Stimulated activated CD4-positive, alpha-beta T cell treated with anti-CD3 and anti-CD28 coated beads, Interleukin-15, amount 100 ng/mL, for 1 hour (primary cell): ENCODE measurements at regions not wholly inside any gene's neighbourhood (a gene's known extent, or its start where the extent isn't known, plus 50 kb on each side); places are given as distances from the start of the nearest gene placed in this dataset.

Experiments used
- DNase-seq, 2 donors: peaks; one replicate each; pipeline ENCODE4 v3.0.0-alpha.2; 2020; ENCODE audit warnings: low read depth in 1 of 2, low spot score in 1 of 2

DNA sequence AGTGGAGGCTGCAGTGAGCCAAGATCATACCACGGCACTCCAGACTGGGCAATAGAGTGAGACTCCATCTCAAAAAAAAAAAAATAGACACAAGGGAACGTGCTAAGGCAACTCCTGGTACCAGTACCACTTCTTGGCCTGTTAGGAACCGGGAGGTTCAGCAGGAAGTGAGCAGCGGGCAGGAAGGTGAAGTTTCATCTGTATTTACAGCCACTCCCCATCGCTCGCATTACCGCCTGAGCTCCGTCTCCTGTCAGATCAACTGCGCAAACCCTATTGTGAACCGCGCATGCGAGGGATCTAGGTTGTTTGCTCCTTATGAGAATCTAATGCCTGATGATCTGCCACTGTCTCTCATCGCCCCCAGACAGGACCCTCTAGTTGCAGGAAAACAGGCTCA is 69.9 kb upstream of the FOXK1 start:
- DNase-seq: no peak

DNA sequence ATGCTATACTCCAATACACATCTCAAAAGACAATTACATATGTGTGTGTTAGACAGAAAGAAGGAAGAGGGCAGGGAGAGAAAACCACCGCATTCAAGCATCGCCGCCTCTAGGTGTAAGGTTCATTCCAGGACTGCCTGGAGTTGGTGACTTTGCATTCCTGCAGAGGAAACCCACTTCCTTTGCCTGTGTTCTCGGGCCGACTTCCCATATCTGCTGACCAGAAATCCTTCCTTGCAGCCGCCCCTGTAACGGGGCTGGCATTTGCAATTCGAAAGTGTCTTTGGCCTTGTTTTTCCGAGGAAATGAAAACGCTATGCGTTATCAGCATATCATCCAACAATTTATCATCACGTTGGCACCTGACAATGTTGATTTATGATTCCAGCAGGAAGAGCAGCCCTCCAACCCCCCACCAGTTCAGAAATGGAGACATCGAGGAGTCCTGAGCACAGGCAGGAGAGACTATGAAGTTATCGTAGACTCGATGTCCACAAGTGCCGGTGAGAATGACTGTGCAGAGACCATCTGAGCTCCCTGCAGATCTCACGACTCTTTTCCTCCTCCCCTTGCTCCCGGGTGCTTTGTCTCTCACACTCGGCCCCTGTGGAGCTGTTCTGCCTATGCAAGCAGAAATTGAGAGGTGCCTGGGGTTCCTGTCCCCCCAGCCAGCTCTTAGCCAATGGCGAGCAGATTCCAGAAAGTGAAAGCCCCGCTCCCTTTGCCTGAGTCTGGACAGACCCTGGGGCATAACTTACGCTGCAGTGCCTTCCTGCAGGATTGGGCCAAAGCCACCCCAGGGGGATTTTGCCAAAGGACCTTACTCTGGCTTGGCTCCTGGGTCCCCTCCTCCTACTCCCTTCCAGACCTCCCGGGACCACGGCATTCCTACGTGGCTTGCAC is 68.9 kb upstream of the FOXK1 start:
- no peak for DNase-seq

DNA sequence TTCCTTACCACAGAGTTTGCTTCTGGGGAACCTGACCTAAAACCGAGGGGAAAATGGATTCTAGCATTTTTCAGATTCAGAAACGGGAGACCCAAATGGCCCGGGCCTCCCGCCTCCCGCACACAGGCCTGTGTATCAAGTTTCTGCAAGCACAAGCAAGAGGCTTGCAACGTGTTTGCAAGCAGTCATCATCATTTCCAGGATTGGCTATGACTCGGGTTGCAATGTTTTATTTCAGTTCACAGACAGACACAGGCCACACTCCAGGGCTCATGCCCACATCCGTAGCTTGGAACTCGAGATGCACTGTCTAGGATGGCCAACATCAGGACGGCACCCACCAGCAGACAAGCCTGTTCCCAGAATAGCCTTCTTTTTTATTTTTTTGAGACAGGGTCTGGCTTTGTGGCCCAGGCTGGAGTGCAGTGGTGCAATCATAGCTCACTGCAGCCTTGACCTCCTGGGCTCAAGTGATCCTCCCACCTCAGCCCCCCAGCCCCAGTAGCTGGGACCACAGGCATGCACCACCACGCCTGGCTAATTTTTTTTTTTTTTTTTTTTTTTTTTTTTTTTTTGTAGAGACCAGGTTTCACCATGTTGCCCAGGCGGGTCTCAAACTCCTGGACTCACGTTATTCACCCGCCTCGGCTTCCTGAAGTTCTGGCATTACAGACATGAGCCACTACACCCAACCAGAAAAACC is 68.1 kb upstream of the FOXK1 start:
- no peak for DNase-seq

DNA sequence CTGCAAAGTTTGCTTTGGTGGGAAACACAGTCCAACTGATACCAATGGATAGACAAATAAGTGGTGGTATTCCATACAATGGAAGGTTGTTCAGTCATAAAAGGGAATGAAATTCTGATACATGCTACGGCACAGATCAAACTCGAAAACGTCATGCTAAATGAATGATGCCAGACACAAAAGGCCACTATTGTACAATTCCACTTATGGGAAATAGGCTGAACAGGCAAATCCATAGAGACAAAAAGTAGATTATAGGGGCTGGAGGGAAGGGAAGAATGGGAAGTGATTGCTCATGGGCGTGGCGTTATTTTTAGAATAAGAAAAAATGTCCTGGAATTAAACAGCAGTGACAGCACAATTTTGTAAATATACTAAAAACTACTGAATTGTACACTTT is 66.0 kb upstream of the FOXK1 start:
- DNase-seq: no peak

DNA sequence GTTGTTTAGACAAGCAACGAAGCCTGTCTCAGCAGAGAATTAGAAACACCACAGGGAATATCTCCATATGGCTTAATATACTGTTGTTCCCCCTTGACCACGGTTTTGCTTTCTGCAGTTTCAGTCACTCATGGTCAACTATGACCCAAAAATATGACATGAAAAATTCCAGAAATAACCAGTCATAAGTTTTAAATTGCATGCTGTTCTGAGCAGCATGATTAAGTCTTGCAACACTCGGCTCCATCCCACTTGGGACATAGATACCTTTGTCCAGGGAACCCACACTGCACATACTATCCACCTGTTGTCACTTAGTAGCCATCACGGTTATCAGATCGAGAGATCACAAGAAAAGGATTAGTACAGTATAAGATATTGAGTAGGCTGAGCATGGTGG is 60.7 kb upstream of the FOXK1 start:
- no peak for DNase-seq

DNA sequence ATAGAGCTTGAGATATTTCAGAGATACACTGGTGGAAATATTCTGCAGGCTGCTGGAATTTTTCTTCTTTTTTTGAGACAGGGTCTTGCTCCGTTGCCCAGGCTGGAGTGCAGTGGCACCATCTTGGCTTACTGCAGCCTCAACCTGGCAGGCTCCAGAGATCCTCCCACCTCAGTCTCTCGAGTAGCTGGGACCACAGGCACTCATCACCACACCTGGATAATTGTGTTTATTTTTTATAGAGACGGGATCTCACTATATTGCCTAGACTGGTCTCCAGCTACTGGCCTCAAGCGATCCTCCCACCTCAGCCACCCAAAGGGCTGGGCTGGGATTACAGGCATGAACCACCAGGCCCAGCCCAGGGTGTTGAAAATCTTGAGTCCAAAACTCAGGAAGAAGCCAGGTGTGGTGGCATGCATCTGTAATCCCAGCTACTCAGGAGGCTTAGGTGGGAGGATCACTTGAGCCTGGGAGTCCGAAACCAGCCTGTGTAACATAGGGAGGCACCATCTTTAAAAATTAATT is 55.7 kb upstream of the FOXK1 start:
- DNase-seq: no peak

DNA sequence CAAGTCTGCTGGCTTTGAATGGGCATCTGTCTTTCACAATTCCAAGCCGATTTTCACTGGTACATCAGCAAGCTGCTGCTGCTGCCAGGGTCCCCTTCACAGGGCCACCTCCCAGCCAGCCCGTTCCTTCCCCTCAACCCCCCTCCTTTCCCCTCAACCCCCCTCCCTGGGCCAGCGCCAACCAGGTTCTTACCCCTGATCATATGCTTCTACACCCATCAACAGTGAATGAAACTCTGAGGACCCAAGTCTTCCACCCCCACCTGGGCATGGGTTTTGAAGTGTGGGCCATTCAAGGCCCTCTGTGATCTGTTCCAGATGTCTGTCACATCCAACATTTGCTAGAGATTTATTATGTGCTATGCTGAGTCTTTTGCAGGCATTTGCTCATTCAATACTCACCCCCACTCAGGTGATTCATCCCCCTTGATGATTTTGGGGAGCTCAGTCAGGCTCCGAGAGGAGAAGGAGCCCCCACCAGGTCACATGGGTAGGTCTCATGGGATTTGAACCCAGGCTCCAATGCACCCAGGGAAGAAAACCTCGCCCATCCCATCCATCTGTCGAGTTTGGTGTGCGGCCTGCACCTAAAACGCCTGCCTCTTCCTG is 52.7 kb upstream of the FOXK1 start:
- DNase-seq: no peak

DNA sequence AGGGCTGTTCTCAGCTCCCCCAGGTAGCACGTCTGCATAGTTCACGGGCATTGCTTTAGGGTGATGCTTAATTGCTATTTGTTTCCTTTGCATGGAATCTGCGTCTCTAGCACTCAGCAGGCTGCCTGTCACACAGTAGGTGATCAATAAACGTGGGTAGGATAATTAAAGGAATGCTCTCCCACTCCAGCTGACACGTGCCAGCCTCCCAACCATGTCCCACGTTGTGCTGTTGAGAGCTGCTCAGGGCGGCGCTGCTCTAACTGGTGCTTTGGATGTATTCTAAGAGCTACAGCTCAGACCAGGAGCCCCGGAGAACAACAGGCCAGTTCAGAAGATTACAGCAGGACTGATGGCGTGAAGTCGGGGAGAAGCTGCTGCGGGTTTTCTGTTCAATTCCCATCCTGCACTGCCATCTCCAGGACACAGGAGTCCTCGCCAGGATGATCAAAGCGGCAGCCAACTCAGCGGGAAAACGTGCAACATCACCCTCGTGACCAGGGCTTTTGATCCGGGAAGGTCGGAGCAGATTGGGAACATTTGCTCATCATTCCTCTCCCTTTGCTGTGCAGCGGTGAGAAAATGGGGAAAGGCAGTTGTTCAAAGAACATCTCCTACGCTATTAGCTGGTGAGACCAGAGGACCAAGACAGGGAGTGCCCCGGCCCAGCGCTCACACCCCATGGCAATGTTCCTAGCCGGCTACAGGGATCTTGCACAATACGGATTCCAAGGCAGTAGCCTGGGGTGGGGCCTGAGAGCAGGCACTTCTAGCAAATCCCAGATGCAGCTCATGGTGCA is 50.5 kb upstream of the FOXK1 start:
- no peak for DNase-seq
